IMR-90 (cell line): ENCODE measurements at regions not wholly inside any gene's neighbourhood (a gene's known extent, or its start where the extent isn't known, plus 50 kb on each side); places are given as distances from the start of the nearest gene placed in this dataset.

Experiments
- ATAC-seq: fragments of 200-7000 bp; cut with Tn5 transposase; 2 replicates; pipeline ENCODE4 v1.9.1; 2020; ENCODE audit warnings: low read depth, mild to moderate bottlenecking, moderate library complexity
- BruUV-seq: library from RNA; stranded (reverse); fragments of 400-500 nt; replicated peaks from 2 replicates; lab custom pipeline; 2021; lab: Mats Ljungman, UMichigan
- CTCF ChIA-PET: fragments of 300-600 bp; formaldehyde crosslinking; extraction: SDS; loops from one replicate; lab custom pipeline; 2021; ENCODE audit warnings: antibody characterized with exemption; lab: Yijun Ruan, JAX
- POLR2A ChIA-PET: fragments of 300-600 bp; sonication (Branson Sonifier 250); formaldehyde crosslinking; loops from one replicate; lab custom pipeline; 2022; ENCODE audit warnings: antibody characterized with exemption; ENCODE audit not compliant: unreplicated experiment; lab: Charles Lee
- DNase-seq: peaks from one replicate; pipeline ENCODE4 v3.0.0; 2013
- H2AFZ ChIP-seq: replicated peaks from 2 replicates; pipeline ENCODE3; 2013; ENCODE audit warnings: low read length, mild to moderate bottlenecking; ENCODE audit not compliant: poor library complexity
- H2AK5ac ChIP-seq: 2 replicates; pipeline ENCODE4 v1.6.1; 2013; ENCODE audit warnings: low read depth, low read length, inconsistent platforms
- H2AK9ac ChIP-seq: replicated peaks from 2 replicates; pipeline ENCODE3; 2013; ENCODE audit warnings: mild to moderate bottlenecking, low read depth, low read length, moderate library complexity; ENCODE audit not compliant: poor library complexity
- H2BK120ac ChIP-seq: 2 replicates; pipeline ENCODE4 v1.6.1; 2013; ENCODE audit warnings: low read depth, low read length, inconsistent platforms
- H2BK15ac ChIP-seq: 3 replicates; pipeline ENCODE4 v1.6.1; 2013; ENCODE audit warnings: low read depth, low read length, inconsistent platforms
- H2BK20ac ChIP-seq: 2 replicates; pipeline ENCODE4 v1.6.1; 2013; ENCODE audit warnings: low read depth, mild to moderate bottlenecking, inconsistent platforms, low read length, moderate library complexity
- H2BK5ac ChIP-seq: 2 replicates; pipeline ENCODE4 v1.6.1; 2013; ENCODE audit warnings: mild to moderate bottlenecking, low read depth, low read length, inconsistent platforms; ENCODE audit not compliant: poor library complexity, severe bottlenecking
- H3K14ac ChIP-seq: replicated peaks from 2 replicates; pipeline ENCODE4 v1.6.1; 2013; ENCODE audit warnings: low read depth, low read length, inconsistent platforms
- H3K18ac ChIP-seq: 2 replicates; pipeline ENCODE4 v1.6.1; 2013; ENCODE audit warnings: low read depth, low read length, control low read depth
- H3K23ac ChIP-seq: 2 replicates; pipeline ENCODE4 v1.6.1; 2013; ENCODE audit warnings: low read depth, low read length, inconsistent platforms
- H3K27ac ChIP-seq: 2 replicates; pipeline ENCODE4 v1.5.1; 2013; ENCODE audit warnings: mild to moderate bottlenecking, control low read depth, low read length; ENCODE audit not compliant: insufficient read depth
- H3K27me3 ChIP-seq: 2 replicates; pipeline ENCODE4 v1.6.1; 2013; ENCODE audit warnings: low read length; ENCODE audit not compliant: control insufficient read depth, insufficient read depth
- H3K36me3 ChIP-seq: 2 replicates; pipeline ENCODE4 v1.6.1; 2013; ENCODE audit warnings: low read length, mixed read lengths; ENCODE audit not compliant: control insufficient read depth, insufficient read depth
- H3K4ac ChIP-seq: 2 replicates; pipeline ENCODE4 v1.6.1; 2013; ENCODE audit warnings: low read depth, low read length, inconsistent platforms
- H3K4me1 ChIP-seq: 2 replicates; pipeline ENCODE4 v1.6.1; 2013; ENCODE audit warnings: low read length, mixed read lengths; ENCODE audit not compliant: control insufficient read depth, insufficient read depth
- H3K4me2 ChIP-seq: 2 replicates; pipeline ENCODE4 v1.6.1; 2013; ENCODE audit warnings: low read depth, mild to moderate bottlenecking, control low read depth, low read length, moderate library complexity
- H3K4me3 ChIP-seq: 2 replicates; pipeline ENCODE4 v1.5.1; 2013; ENCODE audit warnings: low read depth, mild to moderate bottlenecking, control low read depth, low read length, moderate library complexity; ENCODE audit not compliant: insufficient read depth
- H3K56ac ChIP-seq: 2 replicates; pipeline ENCODE4 v1.6.1; 2013; ENCODE audit warnings: low read length, inconsistent platforms; ENCODE audit not compliant: insufficient read depth; ENCODE audit errors: extremely low read depth
- H3K79me1 ChIP-seq, 2 experiments: 2 replicates each; pipeline ENCODE4 v1.6.1; 2013; ENCODE audit warnings: low read length in 2 of 2, inconsistent platforms in 1 of 2, low read depth in 1 of 2
- H3K9ac ChIP-seq: 2 replicates; pipeline ENCODE4 v1.6.1; 2013; ENCODE audit warnings: low read depth, low read length, control low read depth
- H3K9me1 ChIP-seq: 2 replicates; pipeline ENCODE4 v1.6.1; 2013; ENCODE audit warnings: low read length, inconsistent platforms; ENCODE audit not compliant: insufficient read depth
- H3K9me3 ChIP-seq: 2 replicates; pipeline ENCODE4 v1.6.1; 2013; ENCODE audit warnings: low read length; ENCODE audit not compliant: control insufficient read depth, insufficient read depth
- H4K20me1 ChIP-seq: 2 replicates; pipeline ENCODE4 v1.6.1; 2013; ENCODE audit warnings: low read length, inconsistent platforms; ENCODE audit not compliant: insufficient read depth
- H4K5ac ChIP-seq: 2 replicates; pipeline ENCODE4 v1.6.1; 2013; ENCODE audit warnings: mild to moderate bottlenecking, low read depth, low read length, control low read depth
- H4K8ac ChIP-seq, 2 experiments: 2 replicates each; pipeline ENCODE4 v1.6.1; 2013; ENCODE audit warnings: low read depth in 2 of 2, low read length in 2 of 2, control low read depth in 1 of 2, inconsistent platforms in 1 of 2
- H4K91ac ChIP-seq: 2 replicates; pipeline ENCODE4 v1.6.1; 2013; ENCODE audit warnings: low read depth, low read length, inconsistent platforms; ENCODE audit not compliant: insufficient read depth
- MAFK ChIP-seq: IDR thresholded peaks from 2 replicates; pipeline ENCODE4 v1.6.1; 2012; ENCODE audit warnings: low read depth, low read length, improper control_type of control experiment
- MXI1 ChIP-seq: IDR thresholded peaks from 2 replicates; pipeline ENCODE4 v1.6.1; 2012; ENCODE audit warnings: low read depth, mild to moderate bottlenecking, low read length, moderate library complexity, borderline replicate concordance
- POLR2A ChIP-seq: IDR thresholded peaks from 2 replicates; pipeline ENCODE4 v1.6.1; 2012; ENCODE audit warnings: mild to moderate bottlenecking, low read depth, low read length
- whole genome bisulfite sequencing, 2 experiments: methylation state at CpG; one replicate each; pipeline versions ENCODE4 v1.1.5 to v1.1.7; 2013; ENCODE audit warnings: missing lambda C conversion rate in 2 of 2; ENCODE audit not compliant: insufficient read length in 1 of 2; ENCODE audit errors: extremely low coverage in 2 of 2; 5-methylcytosine and 5-hydroxymethylcytosine counted together
- dilution Hi-C: fragments of 300-500 bp; cut with HindIII; formaldehyde crosslinking; loops from one replicate; pipeline ENCODE4 v1.14.3; 2018; ENCODE audit warnings: low sequenced_read_pairs; ENCODE audit not compliant: unreplicated experiment
- in situ Hi-C: fragments of 300-500 bp; cut with MboI; formaldehyde crosslinking; loops from 3 replicates; pipeline ENCODE4 v1.14.3; 2019; ENCODE audit warnings: low sequenced_read_pairs, inconsistent platforms, mixed read lengths
- intact Hi-C: fragments of 100-400 bp; cut with micrococcal nuclease; formaldehyde crosslinking; loops from 2 replicates; pipeline ENCODE4 v1.10.0; 2022

GRCh38 chr13:55001881-55002280, 1973.3 kb downstream of the OLFM4 start:
- intact Hi-C loops = no loop called here
- no peak overlapping the region for H3K4me3 ChIP-seq
- WGBS, 2 experiments = no CpG with 5 or more reads among the region's 2 CpGs
- H3K79me1 ChIP-seq = no peaks in the 10 kb centered on the region
- H4K8ac ChIP-seq = no peak overlapping the region
- H3K4ac ChIP-seq = no peak overlapping the region
- in situ Hi-C loops = no loop called here
- no peak overlapping the region for H3K18ac ChIP-seq
- H3K4me2 ChIP-seq = no peak overlapping the region
- peaks cover 5% of the 10 kb centered on the region for H3K9me3 ChIP-seq
- H2BK120ac ChIP-seq = no peak overlapping the region
- no peak overlapping the region for H3K27ac ChIP-seq
- no peaks in the 10 kb centered on the region for H3K36me3 ChIP-seq
- H4K20me1 ChIP-seq = no peaks in the 10 kb centered on the region
- no peak overlapping the region for H2AK5ac ChIP-seq
- DNase-seq (no peak), ATAC-seq (no peak)
- no peak overlapping the region for H3K56ac ChIP-seq
- H3K9me1 ChIP-seq = no peaks in the 10 kb centered on the region
- H3K4me1 ChIP-seq = no peaks in the 10 kb centered on the region
- no peak overlapping the region for H3K9ac ChIP-seq
- no peaks in the 10 kb centered on the region for H3K27me3 ChIP-seq
- TF ChIP-seq POLR2A (no peak), MXI1 (no peak), MAFK (no peak)
- H4K91ac ChIP-seq = no peak overlapping the region
- ChIA-PET POLR2A (no interaction called here), CTCF (no interaction called here)
- H2BK15ac ChIP-seq = no peak overlapping the region
- no peak overlapping the region for H2BK5ac ChIP-seq
- BruUV-seq = no TSS peak
- H4K5ac ChIP-seq = no peak overlapping the region
- no peak overlapping the region for H2BK20ac ChIP-seq
- H3K23ac ChIP-seq = no peak overlapping the region
- no peak overlapping the region for H3K14ac ChIP-seq
- dilution Hi-C loops = no loop called here
- no peak overlapping the region for H2AFZ ChIP-seq
- no peak overlapping the region for H2AK9ac ChIP-seq
